GM18520 (cell line): ENCODE measurements at regions not wholly inside any gene's neighbourhood (a gene's known extent, or its start where the extent isn't known, plus 50 kb on each side); places are given as distances from the start of the nearest gene placed in this dataset.
"Not testable (repeated sequence)": the region's sequence is repeated elsewhere in the genome, so short reads cannot be mapped to it uniquely, and the experiment has no call there.

Experiments used
- ATAC-seq: cut with Tn5 transposase; IDR thresholded peaks from one replicate; pipeline ENCODE4 v1.9.1; 2021; ENCODE audit not compliant: unreplicated experiment

DNA sequence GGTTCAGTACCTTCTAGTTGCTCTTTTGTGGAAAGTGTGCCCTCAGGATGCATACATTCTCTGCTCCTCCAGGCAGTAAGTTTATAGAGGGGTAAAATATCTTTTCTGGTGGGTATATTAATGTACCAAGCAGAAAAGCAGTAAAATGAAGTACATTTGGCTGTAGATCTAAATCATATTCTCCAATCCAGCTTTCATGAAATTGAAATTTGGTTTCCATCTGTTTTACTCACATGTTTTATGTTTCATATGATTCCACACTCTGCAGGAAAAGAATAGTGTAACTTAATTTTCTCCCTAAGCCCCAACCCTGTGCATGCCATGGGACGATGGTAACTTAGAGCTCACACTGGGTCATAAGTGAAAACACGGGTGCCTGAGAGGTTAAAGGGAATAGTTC lies 172.3 kb downstream of the AKAIN1 start:
- ATAC-seq = no peak

DNA sequence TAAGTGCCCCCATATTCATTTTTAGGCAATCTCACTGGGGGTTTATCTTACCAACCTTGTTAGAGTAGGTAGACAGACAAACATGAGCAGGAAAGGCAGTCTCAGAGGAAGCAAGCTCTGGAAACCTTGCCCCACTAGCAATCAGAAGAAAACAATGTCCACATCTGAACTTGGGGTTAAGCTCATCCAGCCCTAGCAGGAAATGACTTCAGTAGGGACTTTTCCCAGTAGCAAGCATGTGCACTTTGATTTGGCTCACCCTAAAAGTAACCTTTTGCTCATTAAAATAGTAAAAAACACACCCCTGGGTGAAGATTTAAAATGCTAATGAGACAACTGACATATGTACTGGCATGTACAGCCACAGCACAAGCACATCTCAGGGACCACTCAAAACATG lies 175.5 kb downstream of the AKAIN1 start:
- no peak for ATAC-seq

DNA sequence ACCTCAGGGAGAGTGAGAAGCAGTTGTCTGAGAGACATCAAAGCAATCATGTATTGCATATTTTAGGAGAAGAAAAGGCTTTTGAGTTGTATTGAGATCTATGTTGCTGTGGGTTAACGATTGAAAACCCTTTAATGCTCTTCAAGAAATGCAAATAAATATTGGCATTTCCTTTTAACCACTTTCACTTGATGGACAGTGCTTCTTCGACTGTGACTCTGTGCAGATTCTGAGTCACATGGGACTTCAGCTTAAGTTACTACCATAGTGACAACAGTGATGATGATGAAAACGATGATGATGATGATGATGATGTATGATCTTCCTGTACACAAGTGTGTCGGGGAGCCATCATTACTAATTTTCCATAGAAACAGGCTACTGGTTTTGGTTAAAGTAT lies 181.8 kb downstream of the AKAIN1 start:
- no peak for ATAC-seq

DNA sequence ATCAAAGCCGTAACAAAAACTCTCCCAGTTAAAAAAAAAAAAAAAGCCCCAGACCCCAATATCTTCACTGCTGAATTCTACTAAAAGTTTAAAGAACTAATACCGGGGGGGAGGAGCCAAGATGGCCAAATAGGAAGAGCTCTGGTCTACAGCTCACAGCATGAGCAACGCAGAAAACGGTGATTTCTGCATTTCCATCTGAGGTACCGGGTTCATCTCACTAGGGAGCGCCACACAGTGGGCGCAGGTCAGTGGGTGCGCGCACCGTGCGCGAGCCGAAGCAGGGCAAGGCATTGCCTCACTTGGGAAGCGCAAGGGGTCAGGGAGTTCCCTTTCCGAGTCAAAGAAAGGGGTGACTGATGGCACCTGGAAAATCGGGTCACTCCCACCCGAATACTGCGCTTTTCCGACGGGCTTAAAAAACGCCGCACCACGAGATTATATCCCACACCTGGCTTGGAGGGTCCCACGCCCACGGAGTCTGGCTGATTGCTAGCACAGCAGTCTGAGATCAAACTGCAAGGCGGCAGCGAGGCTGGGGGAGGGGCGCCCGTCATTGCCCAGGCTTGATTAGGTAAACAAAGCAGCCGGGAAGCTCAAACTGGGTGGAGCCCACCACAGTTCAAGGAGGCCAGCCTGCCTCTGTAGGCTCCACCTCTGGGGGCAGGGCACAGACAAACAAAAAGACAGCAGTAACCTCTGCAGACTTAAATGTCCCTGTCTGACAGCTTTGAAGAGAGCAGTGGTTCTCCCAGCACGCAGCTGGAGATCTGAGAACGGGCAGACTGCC lies 192.8 kb downstream of the AKAIN1 start:
- not testable (repeated sequence) for ATAC-seq

DNA sequence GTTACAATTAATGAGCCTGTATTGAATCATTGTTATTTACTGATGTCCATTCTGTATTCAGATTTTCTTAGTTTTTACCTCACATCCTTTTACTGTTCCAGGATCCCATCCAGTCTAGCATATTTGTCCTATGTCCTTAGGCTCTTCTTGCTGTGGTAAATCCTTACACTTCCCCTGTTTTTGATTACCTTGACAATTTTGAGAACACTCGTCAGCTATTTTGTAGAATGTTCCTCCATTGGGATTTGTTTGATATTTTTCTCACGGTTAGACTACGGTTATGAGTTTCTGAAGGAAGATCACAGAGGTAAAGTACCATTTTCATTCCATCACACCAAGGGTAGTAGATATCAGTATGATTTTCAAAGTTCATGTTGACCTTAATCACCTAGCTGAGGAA lies 202.3 kb downstream of the AKAIN1 start:
- ATAC-seq = no peak

DNA sequence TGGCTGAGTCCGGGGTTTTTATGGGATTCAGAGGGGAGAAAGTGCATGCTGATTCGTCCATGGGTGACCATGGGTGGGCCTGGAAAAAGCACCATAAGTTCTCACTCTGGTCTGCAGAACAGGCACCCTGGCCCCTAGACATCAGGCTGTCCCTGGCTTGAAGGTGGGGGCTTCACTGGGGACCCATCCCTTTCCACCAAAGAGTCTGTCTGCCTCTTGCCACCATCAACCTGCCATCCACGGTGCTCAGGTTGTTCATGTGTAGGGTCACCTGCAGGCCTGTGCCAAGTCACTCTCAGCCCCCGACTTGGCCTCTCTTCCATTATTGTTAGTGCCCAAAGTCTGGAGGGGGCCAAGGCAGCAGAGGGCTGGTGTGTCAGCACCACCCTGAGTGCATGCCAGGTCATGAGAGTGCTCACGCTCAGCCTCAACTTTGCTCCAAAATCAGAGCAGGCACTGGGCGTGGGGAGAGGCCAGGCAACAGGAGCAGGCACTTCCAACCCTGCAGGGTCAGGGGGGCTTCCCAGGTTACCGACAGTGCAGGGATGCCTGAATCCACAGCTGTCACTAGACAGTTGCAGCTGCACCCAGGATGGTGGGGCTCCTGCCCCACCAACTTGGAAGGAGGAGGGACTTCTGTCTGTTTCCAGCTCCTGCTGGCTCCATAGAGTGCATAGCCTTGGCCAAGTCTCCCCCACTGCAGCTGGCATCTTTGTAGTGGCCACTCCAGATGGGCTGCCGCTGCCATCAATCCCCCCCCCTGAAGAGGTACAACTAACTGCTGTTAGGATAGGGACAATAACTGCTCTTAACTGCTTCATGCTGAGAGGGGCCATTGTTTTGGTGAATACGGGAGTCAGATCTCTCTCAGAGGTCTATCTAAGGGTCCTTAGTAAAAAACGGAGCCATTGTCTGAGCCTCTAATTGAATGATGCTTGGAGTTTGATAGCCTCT lies 209.3 kb downstream of the AKAIN1 start:
- ATAC-seq = no peak

DNA sequence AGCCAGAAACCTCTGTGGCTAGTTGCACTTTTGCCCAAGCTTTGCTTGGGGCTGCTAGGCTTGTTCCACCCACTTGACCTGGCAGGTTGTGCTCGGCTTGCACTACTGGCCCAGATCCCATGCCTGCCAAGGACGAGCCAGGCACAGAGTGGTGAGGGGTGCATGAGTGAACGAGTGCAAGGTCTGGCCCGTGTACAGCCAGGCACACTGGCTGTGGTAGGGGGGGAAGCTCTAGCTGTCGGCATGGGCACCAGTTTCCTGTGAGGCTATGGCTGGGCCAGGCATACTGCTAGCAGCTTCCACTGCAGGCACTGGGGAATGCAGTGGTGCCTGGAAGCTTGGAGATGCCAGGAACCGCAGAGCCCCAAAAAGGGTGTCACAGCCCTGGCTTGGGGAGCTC lies 210.4 kb downstream of the AKAIN1 start:
- ATAC-seq = no peak

DNA sequence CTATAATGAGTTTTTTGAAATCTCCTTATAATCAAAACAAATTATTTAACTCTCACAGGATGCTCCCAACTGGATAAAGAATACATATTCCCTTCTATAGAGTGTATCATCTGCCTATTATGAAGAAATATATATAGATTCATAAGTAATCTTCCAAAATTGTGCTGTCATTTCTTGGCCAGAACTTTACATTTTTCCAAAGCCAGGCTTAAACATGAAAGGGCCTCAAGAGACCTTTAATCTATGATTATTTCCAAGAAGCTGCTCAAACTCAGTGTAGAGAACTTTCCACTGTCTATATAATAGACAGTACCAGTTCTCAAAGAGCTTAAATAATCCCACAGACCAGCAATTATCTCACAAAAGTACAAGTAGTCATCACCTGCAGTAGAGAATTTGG lies 211.0 kb downstream of the AKAIN1 start:
- no peak for ATAC-seq

DNA sequence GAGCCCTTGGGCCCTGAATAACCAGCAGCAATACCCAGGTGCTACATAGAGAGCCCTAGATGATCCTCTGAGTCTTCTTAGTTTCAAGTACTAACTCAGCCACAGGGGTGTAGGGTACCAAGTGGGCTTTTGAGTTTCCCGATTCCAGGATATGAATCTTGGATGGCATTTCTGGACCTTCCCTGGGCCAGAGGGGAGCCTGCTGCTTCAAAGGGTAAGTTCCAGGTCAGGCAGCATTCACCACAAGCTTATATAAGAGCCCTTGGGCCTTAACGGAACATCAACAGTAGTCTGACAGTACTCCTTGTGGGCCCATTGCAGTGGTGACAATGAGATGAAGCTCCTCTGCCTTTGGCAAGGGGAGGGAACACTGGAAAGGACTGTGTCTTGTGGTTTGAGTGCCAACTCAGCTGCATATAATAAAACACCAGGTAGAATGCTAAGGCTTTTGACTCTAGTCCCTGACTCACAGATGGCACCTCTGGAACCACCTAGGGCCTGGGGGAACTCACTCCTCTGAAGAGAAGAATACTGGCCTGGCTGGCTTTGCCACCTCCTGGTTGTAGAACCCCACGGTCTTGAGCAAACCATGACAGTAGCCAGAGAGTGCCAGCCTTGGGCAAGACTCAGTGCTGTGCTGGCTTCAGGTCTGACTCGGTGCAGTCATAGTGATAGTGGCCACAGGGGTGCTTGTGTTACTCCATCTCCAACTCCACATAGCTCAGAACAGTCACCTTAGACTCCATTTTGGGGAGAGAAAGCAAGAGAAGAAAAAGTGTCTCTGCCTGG lies 235.7 kb downstream of the AKAIN1 start:
- no peak for ATAC-seq

DNA sequence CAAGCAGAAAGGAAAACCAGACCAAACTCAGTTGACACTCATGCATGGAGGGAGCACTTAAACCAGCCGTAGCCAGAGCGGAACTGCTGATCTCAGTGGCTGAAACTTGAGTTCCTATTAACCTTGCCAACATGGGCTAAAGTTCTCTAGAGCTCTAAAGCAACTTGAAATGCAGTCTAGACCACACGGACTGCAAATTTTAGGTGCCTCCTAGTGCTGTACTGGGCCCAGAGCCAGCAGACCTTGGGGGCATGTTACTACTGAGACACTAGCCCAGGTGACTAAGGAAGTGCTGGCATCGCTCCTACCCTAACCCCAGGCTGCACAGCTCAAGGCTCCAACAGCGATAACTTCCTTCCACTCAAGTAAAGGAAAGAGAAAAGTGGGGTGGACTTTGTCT lies 236.5 kb downstream of the AKAIN1 start:
- ATAC-seq = no peak

DNA sequence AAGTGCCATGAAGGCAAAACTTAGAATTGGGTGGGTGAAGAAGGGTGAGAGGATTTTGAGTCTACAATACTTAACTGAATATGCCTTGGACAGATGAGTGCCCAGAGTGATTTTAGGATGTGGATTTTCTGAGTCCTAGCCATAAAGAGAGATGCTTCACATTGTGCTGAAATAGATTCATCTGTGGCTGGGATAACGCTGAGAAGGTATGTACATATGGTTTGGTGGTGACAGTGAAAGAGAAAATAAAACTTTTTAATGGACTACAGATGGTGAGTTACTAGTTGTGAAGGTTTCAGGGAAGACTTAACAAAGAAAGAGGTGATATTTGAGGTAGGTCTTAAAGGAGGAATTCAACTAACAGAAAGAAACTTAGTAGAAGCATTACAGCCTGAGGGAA lies 265.8 kb downstream of the AKAIN1 start:
- no peak for ATAC-seq

DNA sequence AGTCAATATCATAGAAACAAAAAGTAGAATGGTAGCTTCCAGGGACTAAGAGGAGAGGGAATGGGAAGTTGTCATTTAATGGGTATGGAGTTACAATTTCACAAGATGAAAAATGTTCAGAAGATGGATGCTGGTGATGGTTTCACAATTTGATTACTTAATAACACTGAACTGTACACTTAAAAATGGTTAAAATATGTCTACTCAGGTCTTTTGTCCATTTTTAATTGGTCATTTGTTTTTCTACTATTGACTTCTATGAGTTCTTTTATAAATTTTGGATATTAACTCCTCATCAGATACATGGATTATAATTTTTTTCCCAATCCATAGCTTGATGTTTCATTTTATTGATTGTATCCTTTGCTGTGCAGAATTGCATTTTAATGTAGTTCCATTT lies 275.5 kb downstream of the AKAIN1 start:
- ATAC-seq = no peak

DNA sequence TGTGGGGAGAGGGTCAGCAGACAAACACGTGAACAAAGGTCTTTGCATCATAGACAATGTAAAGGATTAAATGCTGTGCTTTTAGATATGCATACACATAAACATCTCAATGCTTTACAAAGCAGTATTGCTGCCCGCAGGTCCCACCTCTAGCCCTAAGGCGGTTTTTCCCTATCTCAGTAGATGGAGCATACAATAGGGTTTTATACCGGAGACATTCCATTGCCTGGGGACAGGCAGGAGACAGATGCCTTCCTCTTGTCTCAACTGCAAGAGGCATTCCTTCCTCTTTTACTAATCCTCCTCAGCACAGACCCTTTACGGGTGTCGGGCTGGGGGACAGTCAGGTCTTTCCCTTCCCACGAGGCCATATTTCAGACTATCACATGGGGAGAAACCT lies 279.5 kb downstream of the AKAIN1 start:
- not testable (repeated sequence) for ATAC-seq

DNA sequence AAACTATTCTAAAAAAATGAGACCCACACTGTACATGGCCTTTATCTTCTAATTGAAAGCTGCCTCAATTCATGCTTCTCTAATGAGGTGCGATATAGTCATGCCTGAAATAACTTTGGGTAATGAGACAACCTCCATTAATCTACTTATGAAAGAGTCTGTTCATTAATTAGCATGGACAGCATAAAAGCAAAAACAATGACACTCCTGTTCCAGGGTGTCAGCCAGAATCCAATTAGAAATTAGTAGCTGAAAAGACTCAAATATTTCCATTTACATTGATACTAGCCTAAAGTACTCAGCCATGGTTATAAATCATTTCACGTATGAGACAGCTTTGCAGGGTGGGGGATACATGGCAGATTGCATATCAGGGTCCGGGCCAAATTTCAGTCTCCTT lies 288.7 kb downstream of the AKAIN1 start:
- no peak for ATAC-seq

DNA sequence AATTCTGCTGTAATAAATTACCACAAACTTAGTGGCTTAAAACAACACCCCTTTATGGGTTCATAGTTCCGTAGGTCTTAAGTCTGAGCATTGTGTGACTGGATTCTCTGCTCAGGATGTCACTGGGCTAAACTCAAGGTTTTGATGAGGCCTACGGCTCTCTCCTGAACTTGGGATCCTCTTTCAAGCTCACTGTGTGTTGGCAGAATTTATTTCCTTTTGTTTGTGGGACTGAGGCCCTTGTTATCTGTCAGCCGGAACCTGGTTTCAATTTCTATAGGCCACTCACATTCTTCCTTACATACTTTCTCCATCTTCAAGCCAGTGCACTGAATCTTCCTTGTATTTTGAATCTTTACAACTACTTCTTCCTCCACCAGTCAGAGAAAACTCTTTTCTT lies 290.2 kb downstream of the AKAIN1 start:
- ATAC-seq = no peak

DNA sequence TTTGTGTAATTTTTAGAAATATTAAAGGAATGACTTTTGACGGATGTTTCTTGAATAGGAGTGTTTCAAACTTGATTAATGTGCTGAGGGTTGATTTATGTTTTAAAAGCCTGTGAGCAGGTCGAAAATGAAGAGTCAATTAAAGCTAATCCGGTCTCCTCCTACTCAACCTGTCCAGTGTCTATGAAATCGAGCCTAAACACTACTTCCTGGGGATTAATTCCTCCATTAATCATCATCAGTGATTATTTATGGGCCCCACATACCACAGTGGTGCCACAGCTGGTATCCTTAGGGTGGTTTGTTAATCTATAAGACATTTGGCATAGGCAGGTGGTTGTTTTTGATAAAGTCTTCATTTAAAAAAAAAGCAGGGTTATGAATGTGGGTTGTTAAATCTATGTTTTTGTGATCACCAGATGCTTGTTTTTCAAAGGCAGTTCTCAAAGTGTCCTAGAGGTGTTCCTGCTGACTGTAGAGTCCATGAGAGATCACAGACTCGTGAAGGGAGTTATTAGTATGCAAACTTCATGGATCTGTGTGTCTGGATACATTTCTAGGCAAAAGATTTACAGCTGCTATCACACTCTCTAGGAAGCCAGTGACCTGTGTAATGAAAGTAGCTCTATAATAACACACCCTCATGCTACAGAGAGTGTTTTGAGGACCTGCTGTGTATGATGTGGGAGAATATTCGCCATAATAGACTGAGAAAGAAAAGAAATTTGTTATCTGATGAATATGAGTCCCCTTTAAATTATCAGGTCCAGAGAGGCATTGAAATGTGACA lies 308.6 kb downstream of the AKAIN1 start:
- no peak for ATAC-seq

DNA sequence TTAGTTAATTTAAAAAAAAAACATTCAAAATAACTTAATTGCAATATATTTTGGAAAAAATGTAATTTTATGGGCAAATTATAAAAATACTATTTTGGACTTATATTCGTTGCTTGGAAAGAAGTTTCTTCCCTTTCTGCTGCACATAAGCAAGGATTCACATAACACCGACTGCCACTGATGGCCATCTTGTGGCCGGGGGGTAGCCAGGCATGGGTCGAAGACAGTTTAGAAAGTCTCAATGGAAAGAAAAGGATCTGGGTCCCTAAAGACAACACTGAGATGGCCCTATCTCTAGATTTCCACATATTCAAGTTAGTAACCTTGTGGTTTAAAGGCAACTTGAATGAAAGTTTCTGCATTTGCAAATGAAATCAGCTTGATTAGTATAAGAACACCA lies 318.6 kb downstream of the AKAIN1 start:
- ATAC-seq = no peak

DNA sequence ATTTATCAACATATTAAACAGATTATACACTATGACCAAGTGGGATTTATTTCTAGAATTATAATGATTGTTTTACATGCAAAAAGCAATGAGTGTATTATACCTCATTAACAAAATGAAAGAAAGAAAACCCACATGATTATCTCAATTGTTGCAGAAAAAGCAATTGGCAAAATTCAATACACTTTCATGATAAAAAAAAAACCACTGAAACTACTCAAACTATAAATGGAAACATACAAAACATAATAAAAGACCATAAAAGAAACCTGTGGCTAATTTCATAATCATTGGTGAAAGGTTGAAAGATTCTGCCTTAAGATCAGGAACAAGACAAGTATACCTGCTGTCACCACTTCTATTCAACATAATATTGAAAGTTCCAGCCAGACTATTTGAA lies 325.9 kb downstream of the AKAIN1 start:
- ATAC-seq = no peak

DNA sequence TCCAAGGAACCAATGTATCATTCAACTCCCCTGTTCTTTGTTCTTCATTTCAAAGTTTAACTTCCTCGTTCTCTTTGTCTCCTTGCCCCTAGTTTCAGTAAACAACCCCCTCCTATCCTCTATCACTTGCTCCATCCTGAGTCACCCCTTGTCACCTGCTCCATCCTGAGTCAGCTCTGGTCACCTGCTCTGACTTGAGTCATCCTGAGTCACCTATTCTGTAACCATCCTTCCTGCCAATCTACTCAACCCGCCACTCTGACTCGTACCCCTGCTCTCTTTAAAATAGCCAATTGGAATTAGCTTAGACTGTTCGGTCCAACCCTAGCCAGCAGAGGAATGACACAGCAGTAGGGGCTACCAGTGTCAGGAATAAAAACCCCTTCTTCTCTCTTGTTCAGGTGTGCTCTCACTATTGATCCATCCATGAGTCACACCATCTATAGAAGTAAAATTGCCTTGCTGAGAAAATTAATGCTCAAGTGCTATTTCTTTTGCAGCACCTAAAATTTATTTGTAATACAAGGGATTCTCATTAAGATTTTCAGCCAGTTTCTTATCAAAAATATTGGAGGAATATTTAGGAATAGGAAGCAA lies 326.8 kb downstream of the AKAIN1 start:
- ATAC-seq = no peak

DNA sequence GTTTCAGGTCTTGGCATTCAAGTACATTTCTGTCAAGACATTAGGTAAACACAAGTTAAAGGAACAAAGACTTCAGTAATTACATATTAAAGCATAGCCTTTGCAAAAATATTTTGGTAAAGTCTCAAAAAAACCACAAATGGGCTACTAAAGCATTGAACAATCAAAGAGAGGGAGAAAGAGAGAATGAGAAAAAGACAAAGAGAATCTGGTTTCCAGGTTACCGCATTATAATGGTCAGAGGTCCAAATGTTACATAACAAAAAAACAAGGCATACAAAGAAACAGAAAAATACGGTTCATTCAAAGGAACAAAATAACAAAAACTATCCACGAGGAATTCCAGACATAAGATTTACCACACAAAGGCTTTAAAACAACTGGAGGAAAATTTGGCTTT lies 327.9 kb downstream of the AKAIN1 start:
- no peak for ATAC-seq
